Transverse colon (tissue), 3 donors: ENCODE measurements at regions not wholly inside any gene's neighbourhood (a gene's known extent, or its start where the extent isn't known, plus 50 kb on each side); places are given as distances from the start of the nearest gene placed in this dataset.

Experiments used
- POLR2A ChIP-seq: fragments of 450-650 bp; IDR thresholded peaks from one replicate; pipeline ENCODE4 v1.6.1; 2016; ENCODE audit warnings: antibody characterized with exemption, mild to moderate bottlenecking, moderate library complexity
- TF ChIP-seq, protein P1 (sequence below), 5 experiments: fragments of 200-600 bp in 3 of 5; fragments of 450-650 bp in 2 of 5; sonication (generic) in 3 of 5; IDR thresholded peaks; 1 replicate in 2 of 5; 2 replicates in 3 of 5; pipeline ENCODE4 v1.5.1; 2016 to 2017; ENCODE audit warnings: antibody characterized with exemption in 5 of 5, inconsistent platforms in 3 of 5, mild to moderate bottlenecking in 2 of 5, moderate library complexity in 1 of 5

GRCh38 chr5:118679264-118679940 is 308.9 kb downstream of the DTWD2 start:
- TF ChIP-seq, protein P1, sequence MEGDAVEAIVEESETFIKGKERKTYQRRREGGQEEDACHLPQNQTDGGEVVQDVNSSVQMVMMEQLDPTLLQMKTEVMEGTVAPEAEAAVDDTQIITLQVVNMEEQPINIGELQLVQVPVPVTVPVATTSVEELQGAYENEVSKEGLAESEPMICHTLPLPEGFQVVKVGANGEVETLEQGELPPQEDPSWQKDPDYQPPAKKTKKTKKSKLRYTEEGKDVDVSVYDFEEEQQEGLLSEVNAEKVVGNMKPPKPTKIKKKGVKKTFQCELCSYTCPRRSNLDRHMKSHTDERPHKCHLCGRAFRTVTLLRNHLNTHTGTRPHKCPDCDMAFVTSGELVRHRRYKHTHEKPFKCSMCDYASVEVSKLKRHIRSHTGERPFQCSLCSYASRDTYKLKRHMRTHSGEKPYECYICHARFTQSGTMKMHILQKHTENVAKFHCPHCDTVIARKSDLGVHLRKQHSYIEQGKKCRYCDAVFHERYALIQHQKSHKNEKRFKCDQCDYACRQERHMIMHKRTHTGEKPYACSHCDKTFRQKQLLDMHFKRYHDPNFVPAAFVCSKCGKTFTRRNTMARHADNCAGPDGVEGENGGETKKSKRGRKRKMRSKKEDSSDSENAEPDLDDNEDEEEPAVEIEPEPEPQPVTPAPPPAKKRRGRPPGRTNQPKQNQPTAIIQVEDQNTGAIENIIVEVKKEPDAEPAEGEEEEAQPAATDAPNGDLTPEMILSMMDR (IDR thresholded peaks at IDR 0.05): no peak
- no peak for TF ChIP-seq POLR2A
